Activated CD4-positive, CD25-positive, alpha-beta regulatory T cell treated with anti-CD3 and anti-CD28 coated beads, Interleukin-2, amount 50 U/mL, for 72 hours (primary cell): ENCODE measurements at regions not wholly inside any gene's neighbourhood (a gene's known extent, or its start where the extent isn't known, plus 50 kb on each side); places are given as distances from the start of the nearest gene placed in this dataset.

Experiments
- DNase-seq: peaks from one replicate; pipeline ENCODE4 v3.0.0; 2021

DNA sequence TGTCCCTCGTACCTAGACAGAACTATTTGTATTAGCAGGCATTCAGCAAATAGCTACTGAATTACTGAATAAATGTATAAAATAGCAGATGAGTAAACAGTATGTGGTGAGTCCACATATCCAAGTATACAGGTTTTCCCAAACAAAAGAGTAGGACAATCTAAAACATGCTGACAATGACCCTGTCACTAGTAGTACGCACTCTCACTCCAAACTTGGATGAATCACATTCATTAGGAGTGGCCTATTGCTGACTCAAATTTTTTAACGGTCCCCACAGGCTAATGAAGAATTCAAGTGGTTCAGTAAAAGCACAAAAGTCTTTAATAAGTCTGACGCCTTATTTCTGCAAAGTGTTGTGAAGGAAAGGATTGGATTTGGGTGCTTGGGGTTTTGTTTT, 449.3 kb upstream of the THBS1 start:
- DNase-seq, result no peak

DNA sequence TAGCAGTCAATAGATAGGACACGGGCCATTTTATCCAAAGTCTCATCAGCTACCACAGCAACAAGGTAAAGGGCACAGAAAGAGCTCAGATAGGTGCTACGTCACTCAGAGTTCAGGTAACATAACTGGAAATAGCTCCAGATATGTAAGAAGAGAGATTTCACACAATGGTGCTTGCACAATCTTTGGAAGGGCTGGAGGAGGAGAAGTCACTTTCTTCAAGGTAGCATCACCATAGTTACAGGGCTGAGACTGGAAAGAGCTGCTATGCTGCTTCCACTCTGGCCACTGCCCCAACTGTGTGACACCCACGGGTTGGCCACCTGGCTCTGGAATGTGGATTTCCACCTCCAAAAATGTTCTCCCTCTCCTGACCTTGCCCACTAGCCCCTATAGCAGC, 448.8 kb upstream of the THBS1 start:
- no peak for DNase-seq

DNA sequence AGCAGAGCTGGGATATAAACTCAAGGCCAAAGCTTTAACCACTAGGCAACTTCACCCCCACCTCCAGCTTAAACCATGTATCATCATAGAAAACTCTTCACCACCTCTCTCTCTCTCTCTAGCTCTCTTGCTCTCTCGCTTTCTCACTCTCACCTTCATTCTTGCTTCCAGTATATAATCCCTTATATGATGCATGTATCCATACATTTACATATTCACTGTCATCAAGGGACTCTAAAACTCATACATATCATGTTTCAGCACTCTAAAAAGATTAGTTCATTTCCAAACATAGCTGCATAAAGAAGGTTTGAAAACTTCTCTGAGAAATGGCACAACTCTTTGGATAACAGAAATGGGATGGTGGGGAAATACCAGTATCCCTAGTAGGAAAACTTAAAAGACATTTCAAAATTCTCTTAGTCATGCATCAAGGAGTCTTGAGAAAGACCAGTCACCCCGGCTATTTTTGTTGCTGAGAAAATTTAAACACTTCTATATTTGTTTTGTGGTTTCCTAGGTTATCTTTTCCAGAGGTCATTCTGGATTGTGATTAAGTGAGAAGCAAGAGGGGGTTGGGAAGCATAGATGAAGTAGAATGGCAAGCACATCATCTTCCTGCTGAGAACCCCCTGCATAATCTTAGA, 447.8 kb upstream of the THBS1 start:
- DNase-seq, result no peak

- DNase-seq, result no peak
Measured at GRCh38 chr15:39134282-39134681, 446.6 kb upstream of the THBS1 start.

DNA sequence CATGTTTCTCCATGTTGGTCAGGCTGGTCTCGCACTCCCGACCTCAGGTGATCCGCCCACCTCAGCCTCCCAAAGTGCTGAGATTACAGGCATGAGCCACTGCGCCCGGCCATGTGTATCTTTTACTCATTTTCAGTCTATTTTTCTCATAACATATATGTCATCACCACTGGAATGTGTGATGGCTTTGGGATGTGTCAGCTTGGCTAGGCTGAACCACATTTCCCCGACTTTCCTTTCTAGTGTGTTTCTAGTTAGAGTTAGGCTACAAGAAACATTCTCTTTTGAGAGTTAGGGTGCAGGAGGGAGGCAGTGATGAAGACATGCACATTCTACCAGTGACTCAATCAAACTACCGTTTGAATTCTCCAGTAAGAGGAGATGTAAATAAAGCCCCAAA, 444.9 kb upstream of the THBS1 start:
- DNase-seq, result no peak

DNA sequence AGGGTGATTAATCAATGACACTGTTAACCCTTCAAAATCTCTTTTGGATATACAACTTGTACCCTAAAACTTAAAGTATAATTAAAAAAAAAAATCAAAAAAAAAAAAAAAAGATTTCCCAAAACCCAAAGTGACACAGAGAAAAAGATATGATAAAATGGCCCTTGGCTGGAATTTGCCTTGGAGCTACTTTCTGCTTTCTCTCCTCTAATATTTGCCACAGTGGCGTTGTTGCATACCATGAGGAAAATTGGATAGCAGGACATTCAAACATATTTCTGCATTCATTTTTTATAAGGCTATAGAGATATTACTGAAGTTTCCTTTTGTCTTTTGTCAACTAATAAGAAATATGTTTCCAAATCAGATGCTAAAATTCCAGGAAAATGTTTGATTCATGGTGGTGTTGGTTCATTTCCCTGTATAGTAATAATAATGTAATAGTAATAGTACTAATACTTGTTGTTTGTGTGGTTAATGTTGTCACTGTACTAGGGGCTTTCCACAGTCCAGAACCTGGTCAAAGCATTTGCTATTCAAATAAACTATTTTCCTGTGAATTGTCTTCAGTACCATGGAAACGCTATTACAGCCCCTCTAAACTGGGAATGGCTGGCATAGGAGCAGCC, 441.3 kb upstream of the THBS1 start:
- no peak for DNase-seq

DNA sequence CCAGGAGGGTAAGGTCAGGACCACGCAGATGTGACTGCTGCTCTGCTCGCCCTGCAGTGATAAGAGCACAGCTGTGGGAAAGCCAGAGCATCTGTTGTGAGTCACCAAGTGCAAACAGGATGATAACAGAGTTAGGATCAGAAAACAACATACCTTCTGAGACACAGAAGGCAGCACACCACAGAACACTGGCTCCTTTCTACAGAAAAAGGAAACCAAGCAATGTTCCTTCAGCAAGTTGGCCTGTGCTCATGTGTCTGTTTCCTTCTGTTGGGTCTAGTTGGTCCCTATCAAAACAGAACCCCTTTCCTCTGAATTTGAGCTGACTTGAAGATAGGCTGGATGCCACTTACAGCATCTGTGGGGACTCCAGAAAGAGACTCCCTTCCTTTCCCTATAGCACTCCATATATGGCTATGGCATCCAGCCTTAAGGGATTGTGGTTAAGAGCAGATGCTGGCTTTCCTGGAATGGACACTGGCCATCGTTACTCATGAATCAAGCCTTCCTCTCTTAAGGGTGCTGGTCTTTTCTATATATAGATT, 440.7 kb upstream of the THBS1 start:
- DNase-seq, result no peak

- no peak for DNase-seq
Measured at GRCh38 chr15:39142500-39142899, 438.4 kb upstream of the THBS1 start.

DNA sequence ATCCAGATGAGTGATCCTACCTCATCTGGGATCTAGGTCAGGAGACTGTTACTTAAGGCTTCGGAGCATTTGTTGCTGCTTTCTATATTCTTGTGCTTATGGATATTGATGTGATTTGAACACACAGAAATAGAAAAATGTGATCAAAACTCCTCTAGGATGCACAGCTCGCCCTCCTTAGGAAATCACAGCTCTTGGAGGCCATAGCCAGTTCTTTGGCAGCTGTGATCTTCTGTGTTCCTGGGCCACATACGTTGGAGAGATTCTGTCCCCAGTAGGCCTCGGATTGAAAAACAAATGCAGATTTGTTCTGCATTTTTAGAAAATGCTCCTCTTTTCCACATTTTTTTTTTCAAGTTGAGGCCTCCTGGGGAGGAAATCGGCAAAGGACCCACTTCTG, 437.4 kb upstream of the THBS1 start:
- no peak for DNase-seq

- no peak for DNase-seq
Measured at GRCh38 chr15:39144051-39144450, 436.8 kb upstream of the THBS1 start.

- no peak for DNase-seq
Measured at GRCh38 chr15:39144613-39145499, 436.0 kb upstream of the THBS1 start.

- DNase-seq, result no peak
Measured at GRCh38 chr15:39145854-39146625, 434.8 kb upstream of the THBS1 start.

DNA sequence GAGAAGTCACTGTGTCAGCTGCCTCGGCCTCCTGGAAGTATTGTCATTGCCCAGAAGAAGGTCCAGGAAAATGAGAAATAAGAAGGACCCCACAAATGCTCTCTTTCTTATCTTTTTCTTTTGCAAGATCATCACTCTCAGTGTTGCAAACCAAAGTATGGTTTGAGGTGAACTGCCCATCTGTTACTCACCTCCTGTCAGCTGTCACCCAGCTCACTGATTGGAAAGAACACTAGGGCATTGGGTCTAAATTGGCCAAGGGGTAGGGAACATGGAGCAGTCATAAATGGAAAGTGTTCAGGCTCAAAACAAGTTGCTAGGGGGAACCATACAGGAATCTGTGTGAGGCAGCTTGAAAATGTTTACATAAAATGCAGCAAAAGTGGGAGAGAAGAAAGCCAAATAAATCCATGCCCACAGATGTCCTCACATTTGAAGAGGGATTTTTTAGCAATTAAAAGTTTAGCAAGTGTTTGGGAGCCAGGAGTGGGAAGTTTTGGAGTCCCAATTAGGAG, 431.2 kb upstream of the THBS1 start:
- no peak for DNase-seq

DNA sequence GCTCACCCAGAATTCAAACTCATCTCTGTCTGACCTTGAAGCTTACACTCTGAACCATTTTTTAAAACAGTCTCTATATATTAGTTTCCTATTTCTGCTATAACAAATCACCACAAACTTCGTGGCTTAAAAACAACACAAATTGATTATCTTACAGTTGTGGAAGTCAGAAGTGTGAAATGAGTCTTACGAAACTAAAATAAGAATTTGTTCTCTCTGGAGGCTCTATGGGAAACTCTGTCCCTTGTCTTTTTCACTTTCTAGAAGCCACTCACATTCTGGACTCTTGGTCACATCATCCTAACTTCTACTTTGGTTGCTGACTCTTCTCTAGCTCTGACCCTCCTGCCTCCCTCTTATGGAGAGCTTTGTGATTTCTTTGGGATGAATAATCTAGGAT, 429.3 kb upstream of the THBS1 start:
- no peak for DNase-seq

GRCh38 chr15:39153058-39153714, 427.7 kb upstream of the THBS1 start:
- DNase-seq, result no peak

DNA sequence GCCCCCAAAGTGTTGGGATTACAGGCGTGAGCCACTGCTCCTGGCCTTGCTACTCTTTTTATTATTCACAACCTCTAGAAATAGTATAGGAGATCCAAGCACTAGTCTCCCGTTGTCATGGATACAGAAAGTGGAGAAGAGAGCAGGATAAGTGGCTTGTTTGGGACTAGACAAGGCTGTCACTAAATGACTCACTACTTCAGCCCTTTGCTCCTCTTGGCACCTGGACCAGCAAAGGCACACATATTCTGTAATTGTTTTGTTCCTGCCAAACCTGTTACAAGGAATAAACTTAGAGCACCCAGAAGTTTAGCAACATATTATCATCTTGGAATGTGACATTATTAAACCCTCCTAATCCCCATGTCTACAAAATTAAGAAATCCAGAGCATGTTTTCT, 427.2 kb upstream of the THBS1 start:
- DNase-seq, result no peak

- DNase-seq, result no peak
Measured at GRCh38 chr15:39154227-39154638, 426.6 kb upstream of the THBS1 start.

DNA sequence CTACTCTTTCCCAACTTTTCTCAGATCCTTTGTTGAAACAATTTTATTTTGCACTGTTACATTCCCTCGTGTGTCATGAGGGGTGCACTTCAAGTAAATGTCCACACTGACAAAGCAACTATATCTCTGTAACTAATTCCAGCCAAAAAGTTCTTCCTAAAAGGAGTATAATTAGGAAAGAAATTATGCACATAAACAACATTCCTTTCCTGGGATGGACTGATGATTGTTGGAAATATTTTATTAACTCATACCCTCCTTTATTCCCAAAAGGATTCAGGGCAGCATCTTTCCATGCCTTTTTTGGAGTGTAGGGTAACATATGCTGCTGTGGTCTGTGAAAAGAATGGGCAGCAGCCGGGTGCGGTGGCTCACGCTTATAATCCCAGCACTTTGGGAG, 426.1 kb upstream of the THBS1 start:
- DNase-seq, result no peak

GRCh38 chr15:39156166-39156565, 424.7 kb upstream of the THBS1 start:
- DNase-seq, result no peak

DNA sequence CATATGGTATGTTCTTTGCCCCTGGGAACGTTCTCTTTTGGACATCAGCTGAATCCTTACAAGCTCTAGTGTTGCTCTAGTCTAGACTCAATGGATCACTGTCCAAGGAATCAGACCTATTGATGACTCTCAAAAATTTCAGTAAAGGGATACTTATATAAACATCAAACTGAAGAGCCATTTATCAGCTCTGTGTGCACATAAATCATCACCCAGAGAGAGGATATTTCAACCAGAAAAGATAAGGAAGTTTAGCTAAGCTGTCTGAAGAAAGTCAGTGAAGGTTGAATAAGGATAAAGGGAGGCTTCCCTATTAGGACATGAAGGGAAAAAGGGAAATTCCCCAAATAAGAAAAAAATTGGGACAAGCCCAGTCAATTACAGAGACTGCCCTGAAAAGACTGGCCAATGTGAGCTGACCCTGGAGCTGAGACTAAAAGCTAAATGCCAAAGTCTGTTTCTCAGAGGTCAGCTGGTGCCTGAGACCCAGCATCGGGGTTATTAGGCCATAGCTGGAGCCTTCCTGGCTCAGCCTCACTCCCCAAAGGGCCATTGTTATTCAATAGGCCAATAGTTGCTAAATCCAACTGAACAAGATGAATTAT, 424.1 kb upstream of the THBS1 start:
- DNase-seq, result no peak

DNA sequence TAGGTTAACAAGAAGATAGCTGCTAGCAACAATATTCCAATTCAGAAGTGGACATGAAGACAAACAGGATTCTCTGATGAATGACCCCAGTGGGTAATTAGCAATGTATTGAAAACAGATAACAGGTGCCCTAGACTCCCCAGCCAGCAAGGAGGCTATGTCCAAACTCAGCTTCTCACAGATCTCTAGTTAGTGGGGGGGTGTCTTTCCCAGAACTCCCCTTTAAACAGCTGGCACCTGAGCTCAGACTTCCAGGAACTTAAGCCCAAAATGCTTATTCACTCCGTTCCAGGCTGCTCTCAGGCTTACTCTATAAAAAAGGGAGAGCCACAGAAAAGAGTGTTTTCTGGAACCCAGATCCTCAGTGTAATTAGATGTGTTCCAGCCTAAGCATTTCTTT, 423.0 kb upstream of the THBS1 start:
- DNase-seq, result no peak

DNA sequence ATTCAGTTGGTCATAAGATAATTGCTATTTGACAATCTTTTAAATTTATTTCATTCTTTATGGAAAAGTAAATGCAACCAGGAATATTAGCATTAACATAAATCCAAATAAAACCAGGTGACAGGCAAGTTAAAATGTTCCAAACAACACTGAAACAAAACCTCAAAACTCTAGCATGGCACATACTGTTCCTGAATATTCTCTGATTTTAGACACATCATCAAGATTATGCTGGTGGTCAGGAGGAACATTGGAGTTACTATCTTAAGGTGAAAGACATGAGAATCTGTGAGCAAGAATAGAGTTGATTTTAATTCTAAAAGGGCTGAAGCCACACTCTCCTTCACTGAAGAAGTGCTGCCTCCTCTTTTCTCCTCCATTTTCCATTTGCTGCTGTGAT, 421.0 kb upstream of the THBS1 start:
- no peak for DNase-seq
